ENCODE measurements at regions not wholly inside any gene's neighbourhood (a gene's known extent, or its start where the extent isn't known, plus 50 kb on each side); places are given as distances from the start of the nearest gene placed in this dataset.
"Not testable (repeated sequence)": the region's sequence is repeated elsewhere in the genome, so short reads cannot be mapped to it uniquely, and the experiment has no call there.

- TF ChIP-seq, protein P1, sequence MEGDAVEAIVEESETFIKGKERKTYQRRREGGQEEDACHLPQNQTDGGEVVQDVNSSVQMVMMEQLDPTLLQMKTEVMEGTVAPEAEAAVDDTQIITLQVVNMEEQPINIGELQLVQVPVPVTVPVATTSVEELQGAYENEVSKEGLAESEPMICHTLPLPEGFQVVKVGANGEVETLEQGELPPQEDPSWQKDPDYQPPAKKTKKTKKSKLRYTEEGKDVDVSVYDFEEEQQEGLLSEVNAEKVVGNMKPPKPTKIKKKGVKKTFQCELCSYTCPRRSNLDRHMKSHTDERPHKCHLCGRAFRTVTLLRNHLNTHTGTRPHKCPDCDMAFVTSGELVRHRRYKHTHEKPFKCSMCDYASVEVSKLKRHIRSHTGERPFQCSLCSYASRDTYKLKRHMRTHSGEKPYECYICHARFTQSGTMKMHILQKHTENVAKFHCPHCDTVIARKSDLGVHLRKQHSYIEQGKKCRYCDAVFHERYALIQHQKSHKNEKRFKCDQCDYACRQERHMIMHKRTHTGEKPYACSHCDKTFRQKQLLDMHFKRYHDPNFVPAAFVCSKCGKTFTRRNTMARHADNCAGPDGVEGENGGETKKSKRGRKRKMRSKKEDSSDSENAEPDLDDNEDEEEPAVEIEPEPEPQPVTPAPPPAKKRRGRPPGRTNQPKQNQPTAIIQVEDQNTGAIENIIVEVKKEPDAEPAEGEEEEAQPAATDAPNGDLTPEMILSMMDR (IDR thresholded peaks at IDR 0.05; ENCODE audit: extremely low read depth, insufficient read depth, missing control alignments): no peak
- no peak for DNase-seq (ENCODE audit: low spot score)
- in situ Hi-C loops (cut with MboI; ENCODE audit: low pct_unique_long_range_greater_than_20kb, low sequenced_read_pairs, unreplicated experiment): no loop called here
Measured at GRCh38 chrX:16335181-16335580, 167.9 kb downstream of the MAGEB17 start.

DNA sequence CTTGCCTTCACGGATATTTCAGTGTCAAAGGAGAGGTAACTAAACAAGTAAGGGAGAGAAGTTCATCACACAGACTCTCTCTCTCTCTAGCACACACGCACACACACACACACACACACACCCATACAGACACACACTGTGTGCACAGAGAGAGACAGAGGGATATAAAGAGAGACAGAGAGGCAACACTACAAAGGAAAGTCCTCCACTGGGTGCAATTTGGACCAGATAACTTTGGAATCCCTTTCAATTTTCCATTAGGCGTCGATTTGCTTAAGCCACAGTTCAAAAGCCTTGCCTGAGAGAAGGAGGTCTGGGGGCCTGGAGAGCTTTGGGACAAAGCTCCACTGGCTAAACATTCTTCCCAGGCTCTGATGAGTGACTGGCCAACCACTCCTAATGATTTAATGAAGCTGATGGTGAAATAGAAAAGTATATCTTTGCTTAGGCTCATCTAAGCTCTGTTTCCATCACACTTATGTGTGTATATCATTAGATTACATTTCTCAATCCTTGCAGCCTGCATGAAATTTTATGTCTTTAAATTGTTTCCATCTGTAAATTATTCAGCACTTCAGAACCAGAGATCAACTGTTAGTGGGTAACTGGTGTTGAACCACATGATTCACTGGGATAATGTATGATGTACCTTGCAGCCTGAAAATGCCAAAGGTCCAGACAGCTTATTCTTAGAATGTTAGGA lies 180.8 kb downstream of the MAGEB17 start:
- in situ Hi-C loops (cut with MboI; ENCODE audit: low pct_unique_long_range_greater_than_20kb, low sequenced_read_pairs, unreplicated experiment): no loop called here
- TF ChIP-seq, protein P1 (IDR thresholded peaks at IDR 0.05; ENCODE audit: extremely low read depth, insufficient read depth, missing control alignments): no peak
- no peak for DNase-seq (ENCODE audit: low spot score)

- in situ Hi-C loops (cut with MboI; ENCODE audit: low pct_unique_long_range_greater_than_20kb, low sequenced_read_pairs, unreplicated experiment): no loop called here
- DNase-seq (ENCODE audit: low spot score): no peak
- TF ChIP-seq, protein P1 (IDR thresholded peaks at IDR 0.05; ENCODE audit: extremely low read depth, insufficient read depth, missing control alignments): no peak
Measured at GRCh38 chrX:16357902-16358301, 190.6 kb downstream of the MAGEB17 start.

- in situ Hi-C loops (cut with MboI; ENCODE audit: low pct_unique_long_range_greater_than_20kb, low sequenced_read_pairs, unreplicated experiment); DNase-seq (ENCODE audit: low spot score): not testable (repeated sequence)
Measured at GRCh38 chrX:16360056-16360455, 192.8 kb downstream of the MAGEB17 start.

- TF ChIP-seq, protein P1 (IDR thresholded peaks at IDR 0.05; ENCODE audit: extremely low read depth, insufficient read depth, missing control alignments): no peak
- in situ Hi-C loops (cut with MboI; ENCODE audit: low pct_unique_long_range_greater_than_20kb, low sequenced_read_pairs, unreplicated experiment): no loop called here
- DNase-seq (ENCODE audit: low spot score): no peak
Measured at GRCh38 chrX:16368696-16369095, 201.4 kb downstream of the MAGEB17 start.

DNA sequence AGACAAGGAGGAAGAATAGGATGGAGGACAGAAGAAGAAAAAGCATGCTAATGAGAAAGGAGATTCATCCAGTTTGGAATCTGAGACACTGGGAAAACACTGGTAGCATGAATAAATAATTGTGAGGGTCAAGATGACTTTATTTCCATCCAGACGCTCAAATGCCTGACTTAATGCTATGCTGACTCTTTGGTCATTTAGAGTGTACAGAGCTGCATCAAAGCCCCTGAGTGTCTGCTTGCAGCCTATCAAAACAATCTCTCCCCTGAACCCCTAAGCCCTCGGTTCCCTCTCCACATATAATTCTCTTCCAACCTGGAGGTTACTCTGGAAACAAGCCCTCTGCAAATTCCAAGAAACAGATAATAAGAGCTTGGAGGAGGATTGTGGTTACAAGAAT lies 208.8 kb downstream of the MAGEB17 start:
- in situ Hi-C loops (cut with MboI; ENCODE audit: low pct_unique_long_range_greater_than_20kb, low sequenced_read_pairs, unreplicated experiment): no loop called here
- no peak for DNase-seq (ENCODE audit: low spot score)
- TF ChIP-seq, protein P1 (IDR thresholded peaks at IDR 0.05; ENCODE audit: extremely low read depth, insufficient read depth, missing control alignments): no peak

DNA sequence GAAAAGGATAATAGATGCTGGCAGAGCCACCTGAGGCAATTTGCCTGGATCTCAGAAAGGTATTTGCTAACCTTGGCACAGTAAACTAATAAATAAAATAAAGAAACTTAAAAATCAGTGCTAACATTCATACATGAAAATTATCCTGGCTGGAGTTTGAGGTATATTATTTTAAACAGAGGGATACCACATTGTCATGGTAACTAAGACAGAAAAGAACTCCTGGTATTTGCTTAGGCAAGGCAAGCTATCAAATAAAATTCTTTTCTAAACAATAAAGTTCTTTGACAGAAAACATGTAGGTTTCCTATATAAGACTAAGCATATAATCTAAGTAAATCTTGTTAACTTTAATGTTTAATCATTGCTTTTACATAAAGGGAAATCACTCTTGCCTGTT lies 218.8 kb downstream of the MAGEB17 start:
- in situ Hi-C loops (cut with MboI; ENCODE audit: low pct_unique_long_range_greater_than_20kb, low sequenced_read_pairs, unreplicated experiment): no loop called here
- no peak for DNase-seq (ENCODE audit: low spot score)
- TF ChIP-seq, protein P1 (IDR thresholded peaks at IDR 0.05; ENCODE audit: extremely low read depth, insufficient read depth, missing control alignments): no peak

Measured in GM13977 (cell line).